SK-N-MC (cell line): ENCODE measurements at regions not wholly inside any gene's neighbourhood (a gene's known extent, or its start where the extent isn't known, plus 50 kb on each side); places are given as distances from the start of the nearest gene placed in this dataset.
"Not testable (repeated sequence)": the region's sequence is repeated elsewhere in the genome, so short reads cannot be mapped to it uniquely, and the experiment has no call there.

ENCODE experiments used
- EZH2 ChIP-seq: fragments of 200-600 bp; sonication (generic); IDR thresholded peaks from one replicate; pipeline ENCODE4 v1.6.1; 2017; ENCODE audit warnings: antibody characterized with exemption
- FOXP2 ChIP-seq: optimal IDR thresholded peaks from 2 replicates; pipeline ENCODE3; 2011; ENCODE audit warnings: mild to moderate bottlenecking, moderate library complexity; ENCODE audit not compliant: insufficient read depth; ENCODE audit errors: extremely low read length, control extremely low read depth
- POLR2AphosphoS5 ChIP-seq: IDR thresholded peaks from 2 replicates; pipeline ENCODE4 v1.6.1; 2012; ENCODE audit warnings: mild to moderate bottlenecking, low read depth, low read length, borderline replicate concordance

DNA sequence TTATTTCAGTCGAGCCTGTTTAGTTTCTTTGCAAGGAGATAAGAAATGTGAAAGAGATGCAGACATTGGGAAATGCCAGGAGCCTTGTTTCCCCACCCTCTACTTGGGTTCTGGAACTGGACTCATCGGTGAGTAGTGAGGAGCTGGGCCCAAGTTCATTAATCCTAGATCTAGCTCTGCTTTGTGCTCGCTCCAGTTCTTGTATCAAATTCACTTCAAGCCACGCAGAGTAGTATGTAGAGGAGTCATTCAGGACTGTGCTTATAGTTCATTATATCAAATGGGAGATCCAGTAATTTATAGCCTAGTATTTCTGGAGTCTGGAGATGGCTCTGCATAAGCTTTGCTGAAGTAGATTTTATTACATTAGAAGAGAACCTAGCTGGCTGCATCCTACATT, 142.5 kb downstream of the RALA start:
- TF ChIP-seq POLR2AphosphoS5, EZH2, FOXP2: not testable (repeated sequence)
